C4-2B (cell line): ENCODE measurements at regions not wholly inside any gene's neighbourhood (a gene's known extent, or its start where the extent isn't known, plus 50 kb on each side); places are given as distances from the start of the nearest gene placed in this dataset.

ENCODE experiments used
- CTCF ChIP-seq: fragments of 450-650 bp; conservative IDR thresholded peaks from 2 replicates; pipeline ENCODE4 v1.5.1; 2017; ENCODE audit warnings: mild to moderate bottlenecking
- ZFX ChIP-seq: fragments of 450-650 bp; IDR thresholded peaks from 2 replicates; pipeline ENCODE4 v1.6.1; 2017

GRCh38 chr10:77715088-77715487, 77.5 kb upstream of the KCNMA1 start:
- TF ChIP-seq CTCF (peak; percentile 67), ZFX (no peak)
